OCI-LY1 (cell line): ENCODE measurements at regions not wholly inside any gene's neighbourhood (a gene's known extent, or its start where the extent isn't known, plus 50 kb on each side); places are given as distances from the start of the nearest gene placed in this dataset.

Experiments used
- H2AFZ ChIP-seq: fragments of 200-600 bp; sonication (generic), shearing (Covaris generic); 2 replicates; pipeline ENCODE4 v1.6.0; 2014; ENCODE audit warnings: antibody characterized with exemption, mild to moderate bottlenecking, low read length
- H3F3A ChIP-seq: fragments of 200-600 bp; sonication (generic), shearing (Covaris generic); 2 replicates; pipeline ENCODE4 v1.6.0; 2014; ENCODE audit warnings: mild to moderate bottlenecking, antibody characterized with exemption, low read length, moderate library complexity; ENCODE audit not compliant: insufficient read depth
- H3K27ac ChIP-seq: fragments of 200-600 bp; sonication (generic); 2 replicates; pipeline ENCODE4 v1.5.1; 2014; ENCODE audit warnings: low read length, mixed run types, mild to moderate bottlenecking, low read depth; ENCODE audit not compliant: poor library complexity, severe bottlenecking
- H3K27me3 ChIP-seq: fragments of 200-600 bp; sonication (generic); 2 replicates; pipeline ENCODE4 v1.6.0; 2014; ENCODE audit warnings: antibody characterized with exemption, mild to moderate bottlenecking, low read length, moderate library complexity; ENCODE audit not compliant: insufficient read depth
- H3K36me3 ChIP-seq: fragments of 200-600 bp; sonication (generic); 2 replicates; pipeline ENCODE4 v1.6.1; 2014; ENCODE audit warnings: mild to moderate bottlenecking, antibody characterized with exemption, low read length, moderate library complexity, mixed read lengths; ENCODE audit not compliant: insufficient read depth
- H3K4me1 ChIP-seq: fragments of 200-600 bp; sonication (generic); 2 replicates; pipeline ENCODE4 v1.5.1; 2014; ENCODE audit warnings: mild to moderate bottlenecking, low read length, moderate library complexity; ENCODE audit not compliant: insufficient read depth, severe bottlenecking
- H3K4me2 ChIP-seq: fragments of 200-600 bp; sonication (generic), shearing (Covaris generic); 2 replicates; pipeline ENCODE4 v1.6.1; 2014; ENCODE audit warnings: low read length
- H3K4me3 ChIP-seq: fragments of 200-600 bp; sonication (generic); 2 replicates; pipeline ENCODE4 v1.5.1; 2014; ENCODE audit warnings: low read length, low read depth, mild to moderate bottlenecking, mixed read lengths; ENCODE audit not compliant: poor library complexity, severe bottlenecking
- H3K79me2 ChIP-seq: fragments of 200-600 bp; shearing (Covaris generic); 2 replicates; pipeline ENCODE4 v1.6.1; 2016; ENCODE audit warnings: mixed run types, low read length, mixed read lengths; ENCODE audit not compliant: insufficient read depth
- H3K9ac ChIP-seq: fragments of 200-600 bp; sonication (generic), shearing (Covaris generic); 2 replicates; pipeline ENCODE4 v1.6.1; 2014; ENCODE audit warnings: mild to moderate bottlenecking, low read length, mixed read lengths
- H3K9me2 ChIP-seq: fragments of 200-600 bp; sonication (generic), shearing (Covaris generic); 2 replicates; pipeline ENCODE4 v1.6.1; 2014; ENCODE audit warnings: low read depth, mild to moderate bottlenecking, low read length, mixed read lengths
- H3K9me3 ChIP-seq: fragments of 200-600 bp; shearing (Covaris generic); 2 replicates; pipeline ENCODE4 v1.6.1; 2014; ENCODE audit warnings: low read length, mixed read lengths
- H4K20me1 ChIP-seq: fragments of 200-600 bp; sonication (generic), shearing (Covaris generic); 2 replicates; pipeline ENCODE4 v1.6.0; 2016; ENCODE audit warnings: mild to moderate bottlenecking, low read length; ENCODE audit not compliant: insufficient read depth
- CTCF ChIP-seq: fragments of 200-600 bp; sonication (generic), shearing (Covaris generic); IDR thresholded peaks from 2 replicates; pipeline ENCODE4 v1.5.1; 2017; ENCODE audit warnings: mild to moderate bottlenecking, antibody characterized with exemption, low read length, moderate library complexity, mixed read lengths
- EZH2 ChIP-seq: fragments of 200-600 bp; sonication (generic), shearing (Covaris generic); IDR thresholded peaks from 2 replicates; pipeline ENCODE4 v1.8.0; 2017; ENCODE audit warnings: borderline replicate concordance, mixed run types, mild to moderate bottlenecking, antibody characterized with exemption, low read length, moderate library complexity, mixed read lengths

GRCh38 chr5:89728750-89729149 is 680.8 kb downstream of the CETN3 start:
- Histone ChIP-seq H2AFZ (no peak overlapping the region), H3K79me2 (no peaks in the 10 kb centered on the region), H3K27ac (no peak overlapping the region), H3K4me1 (peaks cover 22% of the 10 kb centered on the region), H3K4me3 (no peak overlapping the region), H3K9me3 (no peaks in the 10 kb centered on the region), H4K20me1 (no peaks in the 10 kb centered on the region), H3K27me3 (no peaks in the 10 kb centered on the region), H3K4me2 (0 out of 2 replicates have a peak overlapping the region, but pooled peaks have one; percentile 7), H3K36me3 (no peaks in the 10 kb centered on the region), H3F3A (no peaks in the 10 kb centered on the region), H3K9ac (no peak overlapping the region), H3K9me2 (no peaks in the 10 kb centered on the region)
- TF ChIP-seq CTCF (no peak), EZH2 (no peak)

GRCh38 chr5:89728134-89728533 is 681.4 kb downstream of the CETN3 start:
- Histone ChIP-seq H3K4me3 (no peak overlapping the region), H3K9me2 (no peaks in the 10 kb centered on the region), H3K4me1 (peaks cover 22% of the 10 kb centered on the region), H4K20me1 (no peaks in the 10 kb centered on the region), H3K27ac (no peak overlapping the region), H2AFZ (no peak overlapping the region), H3K36me3 (no peaks in the 10 kb centered on the region), H3K4me2 (no peak overlapping the region), H3K79me2 (no peaks in the 10 kb centered on the region), H3F3A (no peaks in the 10 kb centered on the region), H3K9ac (no peak overlapping the region), H3K27me3 (no peaks in the 10 kb centered on the region), H3K9me3 (no peaks in the 10 kb centered on the region)
- no peak for TF ChIP-seq CTCF
- no peak for TF ChIP-seq EZH2

- H3F3A ChIP-seq, result no peaks in the 10 kb centered on the region
- no peaks in the 10 kb centered on the region for H4K20me1 ChIP-seq
- H3K79me2 ChIP-seq, result no peaks in the 10 kb centered on the region
- H3K27ac ChIP-seq, result no peak overlapping the region
- TF ChIP-seq CTCF, result no peak
- no peak for TF ChIP-seq EZH2
- H3K4me2 ChIP-seq, result no peak overlapping the region
- H3K4me3 ChIP-seq, result no peak overlapping the region
- no peaks in the 10 kb centered on the region for H3K27me3 ChIP-seq
- no peaks in the 10 kb centered on the region for H3K36me3 ChIP-seq
- no peak overlapping the region for H2AFZ ChIP-seq
- no peaks in the 10 kb centered on the region for H3K9me2 ChIP-seq
- no peaks in the 10 kb centered on the region for H3K9me3 ChIP-seq
- no peak overlapping the region for H3K9ac ChIP-seq
- H3K4me1 ChIP-seq, result peaks cover 17% of the 10 kb centered on the region
These were observed 685.0 kb downstream of the CETN3 start for GRCh38 chr5:89724379-89725095.
